ENCODE measurements at regions not wholly inside any gene's neighbourhood (a gene's known extent, or its start where the extent isn't known, plus 50 kb on each side); places are given as distances from the start of the nearest gene placed in this dataset.

GRCh38 chr10:60661637-60662036, 116.6 kb upstream of the CDK1 start:
- WGBS (ENCODE audit: insufficient coverage, low coverage, missing lambda C conversion rate): 24% methylated on average over 7 of the region's 7 CpGs
- Histone ChIP-seq H3K79me2 (ENCODE audit: control insufficient read depth, insufficient read depth, low read length) (no peaks in the 10 kb centered on the region), H2AFZ (ENCODE audit: low read depth, low read length) (peak overlapping the region; percentile 26; the same call in 1 of the 2 replicates), H3K4me2 (ENCODE audit: insufficient read depth, low read length) (no peak overlapping the region), H3K4me1 (replicated peaks in 1 of 2; ENCODE audit: control insufficient read depth in 2 of 2, insufficient read depth in 2 of 2, low read length in 2 of 2) (peaks cover 0 to 14% of the 10 kb centered on the region in 2 experiments; a peak in 2 of 5 replicates), H3K36me3 (ENCODE audit: control insufficient read depth, insufficient read depth, low read length) (no peaks in the 10 kb centered on the region), H3K9me1 (ENCODE audit: control insufficient read depth, insufficient read depth, low read length) (no peaks in the 10 kb centered on the region), H4K20me1 (replicated peaks; ENCODE audit: control insufficient read depth, insufficient read depth, low read length) (no peaks in the 10 kb centered on the region), H3K4me3 (no peak overlapping the region), H3K27me3 (ENCODE audit: control insufficient read depth in 2 of 2, insufficient read depth in 2 of 2, low read length in 2 of 2) (no peaks in the 10 kb centered on the region), H3K9me3 (replicated peaks; ENCODE audit: control insufficient read depth, insufficient read depth, low read depth, low read length) (no peaks in the 10 kb centered on the region), H3K9ac (ENCODE audit: insufficient read depth in 1 of 2, low read depth in 2 of 2, low read length in 2 of 2) (no peak overlapping the region), H3K27ac (ENCODE audit: extremely low read depth, low read depth, low read length) (no peak overlapping the region)
- POLR2A ChIA-PET: interaction anchor here (0.6 to 1.3 kb wide), 2 partner anchors 10 to 43 kb away, joined by 3 to 5 read pairs; no protein-coding TSS in a partner anchor
- DNase-seq (ENCODE audit: extremely low read depth in 1 of 4, low spot score in 3 of 4) (no peak), FAIRE-seq (no peak), ATAC-seq (no peak)
- in situ Hi-C loops (cut with MboI): loop anchor here (25.0 kb wide), 1 partner anchor 824 kb away; no protein-coding TSS in a partner anchor
- CTCF ChIA-PET (ENCODE audit: low intra/inter-chr PET ratio): no interaction called here
- no TSS peak for BruUV-seq (replicated peaks)
- intact Hi-C loops (cut with micrococcal nuclease): no loop called here
- TF ChIP-seq RBBP5 (IDR thresholded peaks at IDR 0.05; ENCODE audit: borderline replicate concordance, insufficient read depth, low read length, poor library complexity, severe bottlenecking) (no peak), ESRRA (IDR thresholded peaks at IDR 0.05; ENCODE audit: borderline replicate concordance, low read depth) (no peak), ZNF395 (CRISPR knock-in tag; IDR thresholded peaks at IDR 0.05) (no peak), FUS (optimal IDR thresholded peaks at IDR 0.05; ENCODE audit: low read depth, low read length) (no peak), HEY1 (CRISPR knock-in tag; IDR thresholded peaks at IDR 0.05; ENCODE audit: borderline replicate concordance) (no peak), DACH1 (IDR thresholded peaks at IDR 0.05; ENCODE audit: partially characterized antibody) (no peak), ZNF23 (CRISPR knock-in tag; IDR thresholded peaks at IDR 0.05) (no peak), EHMT2 (IDR thresholded peaks at IDR 0.05) (no peak), ZNF232 (CRISPR knock-in tag; IDR thresholded peaks at IDR 0.05) (no peak), GABPB1 (CRISPR knock-in tag; IDR thresholded peaks at IDR 0.05) (no peak), FOSL1 (tag; conservative IDR thresholded peaks at IDR 0.05) (no peak), FOXP1 (CRISPR knock-in tag; IDR thresholded peaks at IDR 0.05) (no peak), NR4A1 (CRISPR knock-in tag; IDR thresholded peaks at IDR 0.05) (no peak), NR4A1 (tag; IDR thresholded peaks at IDR 0.05) (no peak), CCNT2 (IDR thresholded peaks at IDR 0.05; ENCODE audit: borderline replicate concordance, extremely low read depth, insufficient read length, low read depth, low read length) (no peak), EGR1 (conservative IDR thresholded peaks at IDR 0.05) (no peak)
